Astrocyte of the spinal cord (primary cell): ENCODE measurements at regions not wholly inside any gene's neighbourhood (a gene's known extent, or its start where the extent isn't known, plus 50 kb on each side); places are given as distances from the start of the nearest gene placed in this dataset.

ENCODE experiments used
- DNase-seq: peaks from one replicate; pipeline ENCODE4 v3.0.0; 2011; ENCODE audit warnings: low read depth, low spot score
- H3K4me3 ChIP-seq: 2 replicates; pipeline ENCODE4 v1.5.1; 2011; ENCODE audit warnings: low read depth, mild to moderate bottlenecking, low read length, moderate library complexity
- CTCF ChIP-seq: IDR thresholded peaks from 2 replicates; pipeline ENCODE4 v1.5.1; 2012; ENCODE audit warnings: low read depth, mild to moderate bottlenecking, low read length, inconsistent platforms
- in situ Hi-C: cut with HindIII; loops from 2 replicates; pipeline ENCODE4 v1.10.0; 2017; ENCODE audit warnings: low sequenced_read_pairs

DNA sequence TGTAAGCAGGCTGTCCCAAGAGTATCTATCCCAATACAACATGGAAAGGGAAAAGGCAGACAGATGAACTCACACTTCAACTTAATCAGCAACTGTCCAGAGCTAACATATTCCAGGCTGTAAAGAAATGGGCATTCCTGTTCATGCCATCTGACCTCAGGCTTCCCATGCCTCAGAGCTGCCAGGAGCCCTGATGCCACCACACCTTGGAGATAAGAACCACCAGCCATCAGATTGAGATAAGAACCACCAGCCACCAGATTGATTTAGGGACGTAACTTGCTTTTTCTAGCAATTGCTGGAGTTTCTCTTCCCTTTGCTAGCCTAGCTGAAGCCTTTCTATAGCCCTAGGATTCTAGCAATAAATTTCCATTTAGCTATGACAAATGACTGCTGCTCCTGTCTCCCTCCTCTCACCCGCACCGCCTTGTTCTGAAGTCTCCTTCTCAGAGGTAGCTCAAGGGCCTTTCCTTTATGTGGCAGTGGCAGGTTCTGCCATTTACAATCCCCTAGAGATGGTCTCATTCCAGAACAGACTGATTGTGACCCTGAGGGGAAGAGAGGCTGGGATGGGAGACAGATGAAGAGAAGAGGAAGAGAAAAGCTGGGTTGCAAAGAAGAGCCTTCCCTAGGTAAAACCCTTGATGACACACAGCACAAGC is 88.0 kb upstream of the CTTNBP2NL start:
- no peak overlapping the region for H3K4me3 ChIP-seq
- TF ChIP-seq CTCF, result no peak
- in situ Hi-C loops, result no loop called here
- DNase-seq, result no peak

DNA sequence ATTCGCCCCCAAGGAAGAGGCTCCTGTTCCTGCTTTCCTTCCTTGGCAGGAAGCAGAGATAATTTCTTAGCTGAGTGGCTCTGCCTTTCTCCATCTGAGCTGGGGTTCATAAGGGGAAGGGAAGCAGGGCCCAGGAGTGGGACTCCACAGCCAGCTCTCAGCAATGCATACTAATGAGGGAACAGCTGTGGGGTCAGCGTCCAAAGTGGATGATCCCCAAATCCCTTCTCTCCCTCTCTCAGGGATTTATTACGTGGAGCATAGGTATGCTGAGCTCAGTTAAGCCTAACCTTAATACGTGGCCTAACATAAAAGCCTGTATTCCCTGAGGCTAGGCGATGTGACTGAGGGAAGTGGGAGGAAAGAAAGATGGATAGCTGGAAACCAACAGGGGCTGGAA is 87.3 kb upstream of the CTTNBP2NL start:
- no peak for DNase-seq
- no peak for TF ChIP-seq CTCF
- no peak overlapping the region for H3K4me3 ChIP-seq
- in situ Hi-C loops, result no loop called here

DNA sequence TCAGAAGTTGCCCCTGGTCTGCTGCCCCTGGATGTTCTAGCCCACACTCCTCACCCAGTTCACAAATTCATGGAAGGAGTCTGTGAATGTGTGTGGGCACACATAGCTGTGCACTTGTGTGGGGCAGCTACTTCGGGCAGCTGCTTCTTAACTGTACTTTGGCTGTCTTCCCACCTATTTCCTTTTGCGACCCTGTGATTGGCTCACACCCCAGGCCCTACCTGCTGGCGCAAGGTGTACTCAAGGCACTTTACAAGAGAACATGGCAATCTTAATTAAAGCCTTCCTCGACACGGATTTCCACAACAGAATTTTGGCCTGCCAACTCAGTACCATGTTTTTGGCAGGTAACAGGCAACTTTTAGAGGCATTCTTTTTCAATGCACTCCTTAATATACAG is 86.5 kb upstream of the CTTNBP2NL start:
- DNase-seq, result no peak
- no peak overlapping the region for H3K4me3 ChIP-seq
- no peak for TF ChIP-seq CTCF
- in situ Hi-C loops, result no loop called here

DNA sequence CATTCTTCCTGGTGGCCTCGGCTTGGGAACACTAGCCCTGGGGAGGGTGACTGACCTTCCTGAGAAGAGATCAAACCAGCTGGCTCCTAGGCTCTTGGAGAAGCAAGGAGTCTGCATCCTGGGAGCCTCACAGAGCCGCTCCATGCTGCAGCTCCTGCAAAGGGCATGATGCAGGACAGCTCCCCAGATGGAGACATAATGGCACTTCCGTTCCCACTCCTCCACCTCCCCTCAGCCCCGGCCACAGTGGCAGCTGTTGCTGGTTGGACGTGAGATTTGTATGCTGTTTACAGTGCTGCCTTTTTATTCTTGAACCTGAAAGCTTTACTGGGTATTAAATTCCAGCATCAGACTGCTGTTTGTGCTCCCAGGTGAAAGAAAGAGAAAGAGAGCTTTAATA is 83.7 kb upstream of the CTTNBP2NL start:
- no peak for TF ChIP-seq CTCF
- no peak overlapping the region for H3K4me3 ChIP-seq
- no peak for DNase-seq
- in situ Hi-C loops, result no loop called here

- TF ChIP-seq CTCF, result no peak
- in situ Hi-C loops, result no loop called here
- no peak overlapping the region for H3K4me3 ChIP-seq
- DNase-seq, result no peak
These were observed 83.1 kb upstream of the CTTNBP2NL start for GRCh38 chr1:112312879-112313278.

- in situ Hi-C loops, result no loop called here
- no peak for DNase-seq
- no peak for TF ChIP-seq CTCF
- H3K4me3 ChIP-seq, result no peak overlapping the region
These were observed 79.6 kb upstream of the CTTNBP2NL start for GRCh38 chr1:112316254-112316913.

- DNase-seq, result no peak
- no peak for TF ChIP-seq CTCF
- no peak overlapping the region for H3K4me3 ChIP-seq
- in situ Hi-C loops, result no loop called here
These were observed 78.9 kb upstream of the CTTNBP2NL start for GRCh38 chr1:112317140-112317539.
